Activated effector memory CD4-positive, alpha-beta T cell treated with Interleukin-2 at 50 U/mL for 16 hours (primary cell): ENCODE measurements at regions not wholly inside any gene's neighbourhood (a gene's known extent, or its start where the extent isn't known, plus 50 kb on each side); places are given as distances from the start of the nearest gene placed in this dataset.
"Not testable (repeated sequence)": the region's sequence is repeated elsewhere in the genome, so short reads cannot be mapped to it uniquely, and the experiment has no call there.

Experiments
- DNase-seq: peaks from one replicate; pipeline ENCODE4 v3.0.0-alpha.2; 2020

- DNase-seq, result no peak
Observed at GRCh38 chr16:29231244-29231643, 175.3 kb downstream of the NPIPB11 start.

- DNase-seq, result no peak
Observed at GRCh38 chr16:29230671-29231096, 175.8 kb downstream of the NPIPB11 start.

- DNase-seq, result not testable (repeated sequence)
Observed at GRCh38 chr16:29230006-29230668, 176.4 kb downstream of the NPIPB11 start.

GRCh38 chr16:29229616-29230005, 176.9 kb downstream of the NPIPB11 start:
- DNase-seq, result not testable (repeated sequence)

GRCh38 chr16:29228664-29229611, 177.6 kb downstream of the NPIPB11 start:
- not testable (repeated sequence) for DNase-seq

GRCh38 chr16:29227751-29228663, 178.5 kb downstream of the NPIPB11 start:
- not testable (repeated sequence) for DNase-seq

GRCh38 chr16:29226782-29227181, 179.7 kb downstream of the NPIPB11 start:
- DNase-seq, result no peak

- not testable (repeated sequence) for DNase-seq
Observed at GRCh38 chr16:29224675-29225074, 181.8 kb downstream of the NPIPB11 start.

GRCh38 chr16:29222615-29223014, 183.9 kb downstream of the NPIPB11 start:
- DNase-seq, result not testable (repeated sequence)

GRCh38 chr16:29222008-29222407, 184.5 kb downstream of the NPIPB11 start:
- not testable (repeated sequence) for DNase-seq

- DNase-seq, result not testable (repeated sequence)
Observed at GRCh38 chr16:29221281-29221955, 185.1 kb downstream of the NPIPB11 start.

- DNase-seq, result not testable (repeated sequence)
Observed at GRCh38 chr16:29220647-29221191, 185.8 kb downstream of the NPIPB11 start.

GRCh38 chr16:29219966-29220646, 186.4 kb downstream of the NPIPB11 start:
- DNase-seq, result not testable (repeated sequence)

GRCh38 chr16:29219562-29219961, 186.9 kb downstream of the NPIPB11 start:
- not testable (repeated sequence) for DNase-seq

GRCh38 chr16:29218649-29219048, 187.9 kb downstream of the NPIPB11 start:
- DNase-seq, result not testable (repeated sequence)

GRCh38 chr16:29218171-29218570, 188.3 kb downstream of the NPIPB11 start:
- DNase-seq, result not testable (repeated sequence)

GRCh38 chr16:29217752-29218126, 188.8 kb downstream of the NPIPB11 start:
- not testable (repeated sequence) for DNase-seq

GRCh38 chr16:29217104-29217751, 189.3 kb downstream of the NPIPB11 start:
- DNase-seq, result not testable (repeated sequence)

GRCh38 chr16:29213770-29214169, 192.7 kb downstream of the NPIPB11 start:
- DNase-seq, result not testable (repeated sequence)

- DNase-seq, result not testable (repeated sequence)
Observed at GRCh38 chr16:29213251-29213650, 193.3 kb downstream of the NPIPB11 start.
